ENCODE measurements at regions not wholly inside any gene's neighbourhood (a gene's known extent, or its start where the extent isn't known, plus 50 kb on each side); places are given as distances from the start of the nearest gene placed in this dataset.

GRCh38 chr18:48477348-48477747 lies 61.5 kb upstream of the CTIF start:
- DNase-seq: no peak
- Histone ChIP-seq H3K27me3 (no peaks in the 10 kb centered on the region), H3K4me3 (no peak overlapping the region), H3K4me1 (peaks cover 0 to 11% (median 4%) of the 10 kb centered on the region in 4 donors), H3K9me3 (peaks cover 0 to 8% (median under 1%) of the 10 kb centered on the region in 4 donors), H3K36me3 (no peaks in the 10 kb centered on the region), H3K27ac (no peak overlapping the region)
- TF ChIP-seq EP300 (IDR thresholded peaks at IDR 0.05): no peak
- TF ChIP-seq POLR2A (IDR thresholded peaks at IDR 0.05): no peak
- TF ChIP-seq CTCF (IDR thresholded peaks at IDR 0.05): no peak
- no peak for TF ChIP-seq POLR2AphosphoS5 (IDR thresholded peaks at IDR 0.05)
- intact Hi-C loops (cut with DNase I; ENCODE audit: low total_unique reads): loop anchor here (5.0 kb wide), 1 partner anchor 185 kb away; no protein-coding TSS in a partner anchor
- 75 to 88% (median 79%) methylated on average over 2 of the region's 2 CpGs for WGBS, 5 donors

DNA sequence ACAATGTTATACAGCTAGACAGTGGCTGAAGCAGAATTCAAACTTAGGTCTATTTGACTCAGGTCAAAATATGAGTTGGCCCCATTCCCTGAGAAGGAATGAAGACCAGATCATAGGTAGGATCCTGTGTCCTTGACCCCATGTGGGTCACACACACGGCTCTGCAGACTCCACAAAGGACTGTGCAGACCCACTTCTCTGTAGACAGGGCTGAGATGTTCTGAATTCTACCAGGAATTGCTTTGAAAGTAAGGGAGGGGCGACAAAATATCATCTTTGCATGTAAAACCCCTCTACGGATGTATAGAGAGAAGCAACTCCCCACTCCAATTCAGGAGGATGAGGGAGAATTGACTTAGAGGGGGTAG lies 62.3 kb upstream of the CTIF start:
- Histone ChIP-seq H3K9me3 (peaks cover 0 to 12% (median 4%) of the 10 kb centered on the region in 4 donors), H3K27me3 (no peaks in the 10 kb centered on the region), H3K4me3 (no peak overlapping the region), H3K36me3 (no peaks in the 10 kb centered on the region), H3K4me1 (peaks cover 0 to 11% (median 4%) of the 10 kb centered on the region in 4 donors), H3K27ac (no peak overlapping the region)
- no peak for TF ChIP-seq POLR2AphosphoS5 (IDR thresholded peaks at IDR 0.05)
- no peak for TF ChIP-seq POLR2A (IDR thresholded peaks at IDR 0.05)
- TF ChIP-seq CTCF (IDR thresholded peaks at IDR 0.05): no peak
- no peak for TF ChIP-seq EP300 (IDR thresholded peaks at IDR 0.05)
- WGBS, 5 donors: 82 to 90% (median 86%) methylated on average over 3 of the region's 3 CpGs
- intact Hi-C loops (cut with DNase I; ENCODE audit: low total_unique reads): loop anchor here (5.0 kb wide), 1 partner anchor 186 kb away; no protein-coding TSS in a partner anchor
- DNase-seq: no peak

DNA sequence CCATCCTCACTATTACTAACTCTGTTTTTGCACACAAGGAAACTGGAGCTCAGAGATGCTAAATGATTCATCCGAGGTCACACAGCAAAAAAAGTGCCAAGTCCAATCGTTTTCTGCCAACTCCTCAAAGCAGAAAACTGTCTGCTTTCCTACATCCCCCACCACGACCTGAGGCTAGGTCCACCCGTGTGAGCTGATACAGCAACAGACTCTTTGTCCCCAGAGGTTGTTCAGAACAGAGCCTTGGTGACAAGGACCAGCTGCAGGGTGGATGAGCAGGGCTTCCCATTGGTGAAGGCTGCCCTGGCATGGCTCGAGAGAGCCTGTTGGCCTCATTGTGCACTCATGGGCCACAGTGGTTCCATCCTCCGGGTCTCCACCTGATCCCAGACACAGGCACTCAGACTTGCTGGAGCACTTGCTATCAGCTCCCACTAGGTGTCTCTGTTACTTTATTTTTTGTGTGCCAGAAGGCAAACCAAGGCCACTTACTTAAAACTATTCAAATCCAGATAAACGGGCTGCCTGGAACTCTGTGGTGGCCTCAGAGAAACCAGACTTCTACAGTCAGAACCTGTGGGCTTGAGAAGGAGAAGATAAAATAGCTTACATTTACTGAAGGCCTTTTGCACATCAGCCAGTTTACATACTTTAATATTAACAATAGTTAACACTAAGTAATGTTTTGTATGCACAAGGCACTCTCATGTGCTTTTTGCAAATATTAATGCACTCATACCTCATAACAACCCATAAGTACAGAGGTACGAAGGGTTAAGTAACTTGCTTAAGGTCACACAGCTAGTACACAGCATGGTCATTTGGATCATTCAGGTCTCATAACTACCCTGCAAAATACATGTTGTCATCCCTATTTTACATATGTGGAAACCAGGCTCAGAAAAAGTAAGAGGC lies 62.9 kb upstream of the CTIF start:
- no peak overlapping the region for H3K27ac ChIP-seq
- H3K9me3 ChIP-seq: peaks cover 0 to 12% (median 4%) of the 10 kb centered on the region in 4 donors
- H3K27me3 ChIP-seq: no peaks in the 10 kb centered on the region
- peaks cover 0 to 11% (median 4%) of the 10 kb centered on the region in 4 donors for H3K4me1 ChIP-seq
- whole genome bisulfite sequencing, 5 donors: 25 to 36% (median 27%) methylated on average over 7 to 8 of the region's 8 CpGs
- H3K4me3 ChIP-seq: no peak overlapping the region
- intact Hi-C loops (cut with DNase I; ENCODE audit: low total_unique reads): loop anchor here (5.0 kb wide), 1 partner anchor 186 kb away; no protein-coding TSS in a partner anchor
- peak in 5 of 7 experiments; percentile 73 to 81 (median 76) for TF ChIP-seq CTCF (IDR thresholded peaks at IDR 0.05)
- no peak for TF ChIP-seq EP300 (IDR thresholded peaks at IDR 0.05)
- TF ChIP-seq POLR2AphosphoS5 (IDR thresholded peaks at IDR 0.05): peak in 1 of 3 donors; percentile 9
- DNase-seq: peak; percentile 53 to 87
- H3K36me3 ChIP-seq: no peaks in the 10 kb centered on the region

DNA sequence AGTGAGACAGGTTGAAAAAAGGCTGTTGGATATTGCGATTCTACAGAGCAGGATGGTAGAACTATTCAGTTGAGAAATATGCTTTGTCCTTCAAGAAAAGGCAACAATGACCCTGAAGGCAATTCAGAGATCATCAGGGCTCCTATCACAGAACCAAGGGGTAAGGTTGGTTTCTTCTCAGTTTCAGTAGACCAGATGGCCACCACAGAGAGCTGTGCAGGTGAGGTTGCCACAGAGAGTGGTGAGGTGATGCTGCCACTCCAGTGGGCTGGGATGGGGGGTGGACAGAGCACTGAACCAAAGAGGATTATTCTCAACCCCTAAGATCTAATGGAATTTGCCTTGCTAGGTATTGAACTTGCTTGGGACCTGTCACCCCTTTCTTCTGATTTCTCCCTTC lies 64.6 kb upstream of the ZBTB7C start:
- TF ChIP-seq POLR2AphosphoS5 (IDR thresholded peaks at IDR 0.05) (no peak), CTCF (IDR thresholded peaks at IDR 0.05) (no peak), EP300 (IDR thresholded peaks at IDR 0.05) (no peak), POLR2A (IDR thresholded peaks at IDR 0.05) (no peak)
- intact Hi-C loops (cut with DNase I; ENCODE audit: low total_unique reads): no loop called here
- Histone ChIP-seq H3K27me3 (no peaks in the 10 kb centered on the region), H3K4me3 (no peak overlapping the region), H3K4me1 (peaks cover 0 to 11% (median 4%) of the 10 kb centered on the region in 4 donors), H3K27ac (no peak overlapping the region), H3K9me3 (peaks cover 0 to 12% (median 4%) of the 10 kb centered on the region in 4 donors), H3K36me3 (no peaks in the 10 kb centered on the region)
- DNase-seq: no peak
- WGBS, 5 donors: 90 to 100% (median 92%) methylated on average over 1 of the region's 1 CpG

Measured in stomach (tissue), 8 donors.